DOHH2 (cell line): ENCODE measurements at regions not wholly inside any gene's neighbourhood (a gene's known extent, or its start where the extent isn't known, plus 50 kb on each side); places are given as distances from the start of the nearest gene placed in this dataset.

ENCODE experiments used
- EZH2phosphoT487 ChIP-seq: fragments of 200-600 bp; sonication (generic); IDR thresholded peaks from 2 replicates; pipeline ENCODE4 v1.6.1; 2017; ENCODE audit warnings: borderline replicate concordance, mild to moderate bottlenecking, antibody characterized with exemption, low read length, moderate library complexity, mixed read lengths
- TF ChIP-seq, protein P1 (sequence below): fragments of 200-600 bp; sonication (generic); IDR thresholded peaks from one replicate; pipeline ENCODE4 v1.5.1; 2014; ENCODE audit warnings: antibody characterized with exemption, mild to moderate bottlenecking, low read depth, low read length; ENCODE audit not compliant: poor library complexity, severe bottlenecking

DNA sequence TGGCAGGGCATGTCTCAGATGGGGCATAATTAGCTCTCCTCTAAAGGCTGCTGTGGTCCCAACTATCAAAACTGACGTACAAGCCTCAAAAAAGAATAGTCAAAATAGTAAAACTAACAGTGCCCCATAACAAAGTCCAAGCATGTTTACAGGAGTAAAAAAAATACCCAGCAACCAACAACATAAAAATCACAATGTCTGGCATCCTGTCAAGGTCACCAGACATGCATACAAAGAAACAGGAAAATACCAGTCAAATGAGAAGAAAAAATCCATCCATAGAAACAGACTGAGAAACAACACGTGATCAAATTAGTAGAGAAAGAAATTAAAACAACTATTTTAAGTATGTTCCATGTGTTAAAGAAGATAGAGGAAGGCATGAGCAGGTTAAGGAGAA, 131.2 kb upstream of the C14orf180 start:
- TF ChIP-seq, protein P1, sequence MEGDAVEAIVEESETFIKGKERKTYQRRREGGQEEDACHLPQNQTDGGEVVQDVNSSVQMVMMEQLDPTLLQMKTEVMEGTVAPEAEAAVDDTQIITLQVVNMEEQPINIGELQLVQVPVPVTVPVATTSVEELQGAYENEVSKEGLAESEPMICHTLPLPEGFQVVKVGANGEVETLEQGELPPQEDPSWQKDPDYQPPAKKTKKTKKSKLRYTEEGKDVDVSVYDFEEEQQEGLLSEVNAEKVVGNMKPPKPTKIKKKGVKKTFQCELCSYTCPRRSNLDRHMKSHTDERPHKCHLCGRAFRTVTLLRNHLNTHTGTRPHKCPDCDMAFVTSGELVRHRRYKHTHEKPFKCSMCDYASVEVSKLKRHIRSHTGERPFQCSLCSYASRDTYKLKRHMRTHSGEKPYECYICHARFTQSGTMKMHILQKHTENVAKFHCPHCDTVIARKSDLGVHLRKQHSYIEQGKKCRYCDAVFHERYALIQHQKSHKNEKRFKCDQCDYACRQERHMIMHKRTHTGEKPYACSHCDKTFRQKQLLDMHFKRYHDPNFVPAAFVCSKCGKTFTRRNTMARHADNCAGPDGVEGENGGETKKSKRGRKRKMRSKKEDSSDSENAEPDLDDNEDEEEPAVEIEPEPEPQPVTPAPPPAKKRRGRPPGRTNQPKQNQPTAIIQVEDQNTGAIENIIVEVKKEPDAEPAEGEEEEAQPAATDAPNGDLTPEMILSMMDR, result no peak
- TF ChIP-seq EZH2phosphoT487, result no peak
